ENCODE measurements at regions not wholly inside any gene's neighbourhood (a gene's known extent, or its start where the extent isn't known, plus 50 kb on each side); places are given as distances from the start of the nearest gene placed in this dataset.

DNA sequence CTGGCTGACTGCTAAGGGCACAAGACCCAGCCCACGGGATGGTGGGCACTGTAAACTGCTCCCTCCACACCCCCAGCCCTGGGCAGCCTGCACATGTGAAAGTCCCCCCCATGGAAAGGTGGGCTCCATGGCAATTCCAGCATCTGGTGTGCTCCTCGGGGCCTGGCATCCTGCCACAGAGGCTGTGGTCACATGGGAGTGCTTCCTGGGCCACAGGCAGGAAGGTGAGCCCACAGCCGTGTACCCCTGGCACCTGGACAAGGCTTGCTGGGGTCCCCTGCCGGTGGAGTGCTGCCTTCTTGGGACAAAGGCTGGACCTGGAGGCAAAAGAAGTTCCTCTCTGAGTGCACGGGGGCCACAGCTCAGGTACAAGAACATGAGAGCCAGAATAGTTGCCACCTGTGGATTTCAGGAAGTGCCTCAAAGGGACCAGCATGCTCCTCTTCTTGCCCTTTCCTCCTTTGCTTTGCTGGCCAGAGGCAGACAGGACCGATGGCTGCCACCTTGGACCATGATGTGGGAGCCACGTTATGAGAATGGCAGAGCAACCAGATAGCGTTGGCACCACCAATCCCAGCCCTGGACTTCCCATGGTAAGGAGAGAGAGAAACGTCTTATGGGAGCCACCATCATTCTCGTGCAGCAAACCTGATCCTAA, 120.2 kb upstream of the MLN start:
- no peak overlapping the region for H2BK15ac ChIP-seq (ENCODE audit: low read depth, low read length)
- no peak overlapping the region for H3K9ac ChIP-seq (ENCODE audit: extremely low read depth, insufficient read length, low read length)
- H2BK120ac ChIP-seq (ENCODE audit: low read depth, low read length, poor library complexity, severe bottlenecking) = no peak overlapping the region
- H3K4me2 ChIP-seq (ENCODE audit: insufficient read depth, insufficient read length, low read length) = no peak overlapping the region
- H3K23ac ChIP-seq (ENCODE audit: insufficient read length, low read depth, low read length) = no peak overlapping the region
- no peak overlapping the region for H2BK5ac ChIP-seq (ENCODE audit: insufficient read length, low read length)
- Mint-ChIP-seq H3K27me3 (ENCODE audit: low read depth) (peaks cover 7% of the 10 kb centered on the region), H3K36me3 (ENCODE audit: insufficient read depth in 1 of 3, low read depth in 3 of 3) (peaks cover 0 to 7% (median 3%) of the 10 kb centered on the region in 3 experiments; a peak in 6 of 7 replicates), H3K4me3 (no peak overlapping the region), H3K4me1 (peaks cover 19 to 31% of the 10 kb centered on the region in 2 experiments), H3K27ac (peak overlapping the region in 1 of 3 experiments; percentile 51; a peak in 1 of 7 replicates), H3K9me3 (peaks cover 7% of the 10 kb centered on the region in 2 experiments)
- no peaks in the 10 kb centered on the region; the same call in 1 of the 2 replicates for H3K4me1 ChIP-seq (ENCODE audit: insufficient read depth, low read length)
- H3K27me3 ChIP-seq (ENCODE audit: insufficient read depth, low read length) = no peaks in the 10 kb centered on the region
- no peaks in the 10 kb centered on the region for H3K23me2 ChIP-seq (ENCODE audit: insufficient read length, low read depth, low read length, poor library complexity, severe bottlenecking)
- H3K27ac ChIP-seq (ENCODE audit: insufficient read length, low read depth, low read length) = no peak overlapping the region
- no peak overlapping the region for H3K4ac ChIP-seq (ENCODE audit: low read depth, low read length)
- H3K14ac ChIP-seq (ENCODE audit: insufficient read depth, low read length) = no peak overlapping the region
- no peak for DNase-seq
- no peaks in the 10 kb centered on the region for H3K79me1 ChIP-seq (ENCODE audit: insufficient read depth, low read depth, low read length, poor library complexity, severe bottlenecking)
- H4K20me1 ChIP-seq (ENCODE audit: control insufficient read depth, insufficient read depth, insufficient read length) = no peaks in the 10 kb centered on the region
- TF ChIP-seq, protein P1, sequence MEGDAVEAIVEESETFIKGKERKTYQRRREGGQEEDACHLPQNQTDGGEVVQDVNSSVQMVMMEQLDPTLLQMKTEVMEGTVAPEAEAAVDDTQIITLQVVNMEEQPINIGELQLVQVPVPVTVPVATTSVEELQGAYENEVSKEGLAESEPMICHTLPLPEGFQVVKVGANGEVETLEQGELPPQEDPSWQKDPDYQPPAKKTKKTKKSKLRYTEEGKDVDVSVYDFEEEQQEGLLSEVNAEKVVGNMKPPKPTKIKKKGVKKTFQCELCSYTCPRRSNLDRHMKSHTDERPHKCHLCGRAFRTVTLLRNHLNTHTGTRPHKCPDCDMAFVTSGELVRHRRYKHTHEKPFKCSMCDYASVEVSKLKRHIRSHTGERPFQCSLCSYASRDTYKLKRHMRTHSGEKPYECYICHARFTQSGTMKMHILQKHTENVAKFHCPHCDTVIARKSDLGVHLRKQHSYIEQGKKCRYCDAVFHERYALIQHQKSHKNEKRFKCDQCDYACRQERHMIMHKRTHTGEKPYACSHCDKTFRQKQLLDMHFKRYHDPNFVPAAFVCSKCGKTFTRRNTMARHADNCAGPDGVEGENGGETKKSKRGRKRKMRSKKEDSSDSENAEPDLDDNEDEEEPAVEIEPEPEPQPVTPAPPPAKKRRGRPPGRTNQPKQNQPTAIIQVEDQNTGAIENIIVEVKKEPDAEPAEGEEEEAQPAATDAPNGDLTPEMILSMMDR (conservative IDR thresholded peaks at IDR 0.05) = no peak
- H3K79me2 ChIP-seq (ENCODE audit: insufficient read depth, low read length) = no peaks in the 10 kb centered on the region
- H2AFZ ChIP-seq (ENCODE audit: low read length) = no peak overlapping the region
- no peak overlapping the region for H4K91ac ChIP-seq (ENCODE audit: insufficient read length, low read depth, low read length)
- H2BK12ac ChIP-seq (ENCODE audit: insufficient read length, low read depth, low read length) = no peak overlapping the region
- no peak overlapping the region for H3T11ph ChIP-seq (ENCODE audit: low read length)
- H4K8ac ChIP-seq (replicated peaks; ENCODE audit: insufficient read length, low read depth, low read length) = no peak overlapping the region
- H3K18ac ChIP-seq (ENCODE audit: insufficient read length, low read depth, low read length) = no peak overlapping the region
- no CpG with 5 or more reads among the region's 10 CpGs for WGBS (ENCODE audit: extremely low coverage, insufficient read length, low lambda C conversion rate)
- H2BK20ac ChIP-seq (ENCODE audit: low read depth, low read length, poor library complexity, severe bottlenecking) = no peak overlapping the region
- H3K9me3 ChIP-seq (ENCODE audit: control insufficient read depth, low read depth, low read length) = no peaks in the 10 kb centered on the region
- H3K56ac ChIP-seq (ENCODE audit: insufficient read length, low read depth, low read length) = no peak overlapping the region
- no peak overlapping the region for H4K5ac ChIP-seq (ENCODE audit: insufficient read length, low read depth, low read length)
- no peak overlapping the region for H2AK5ac ChIP-seq (ENCODE audit: insufficient read length, low read length)

Measured in H9 (cell line).